ENCODE measurements at regions not wholly inside any gene's neighbourhood (a gene's known extent, or its start where the extent isn't known, plus 50 kb on each side); places are given as distances from the start of the nearest gene placed in this dataset.
"Not testable (repeated sequence)": the region's sequence is repeated elsewhere in the genome, so short reads cannot be mapped to it uniquely, and the experiment has no call there.

DNA sequence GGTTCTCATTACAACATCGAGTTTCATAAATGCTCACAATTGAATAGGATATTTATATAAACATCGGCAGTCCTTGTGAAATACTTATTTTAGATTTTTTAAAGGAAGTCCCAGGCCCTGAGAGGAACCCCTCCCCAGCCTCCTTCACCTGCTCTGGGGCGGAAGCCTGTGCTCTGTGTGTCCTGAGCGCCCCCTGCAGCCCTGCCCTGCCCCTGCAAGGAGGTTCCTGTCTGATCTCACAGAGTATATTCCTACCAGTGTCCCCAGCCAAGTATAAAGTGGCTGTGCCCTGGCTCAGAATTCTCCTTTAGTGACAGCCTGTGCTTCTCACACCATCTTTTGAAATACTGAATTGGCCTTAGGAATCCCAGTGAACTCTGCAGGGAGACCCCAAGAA lies 659.5 kb downstream of the TMEM121 start:
- DNase-seq (ENCODE audit: insufficient read length, low spot score) (no peak), FAIRE-seq (no peak)
- TF ChIP-seq, protein P1, sequence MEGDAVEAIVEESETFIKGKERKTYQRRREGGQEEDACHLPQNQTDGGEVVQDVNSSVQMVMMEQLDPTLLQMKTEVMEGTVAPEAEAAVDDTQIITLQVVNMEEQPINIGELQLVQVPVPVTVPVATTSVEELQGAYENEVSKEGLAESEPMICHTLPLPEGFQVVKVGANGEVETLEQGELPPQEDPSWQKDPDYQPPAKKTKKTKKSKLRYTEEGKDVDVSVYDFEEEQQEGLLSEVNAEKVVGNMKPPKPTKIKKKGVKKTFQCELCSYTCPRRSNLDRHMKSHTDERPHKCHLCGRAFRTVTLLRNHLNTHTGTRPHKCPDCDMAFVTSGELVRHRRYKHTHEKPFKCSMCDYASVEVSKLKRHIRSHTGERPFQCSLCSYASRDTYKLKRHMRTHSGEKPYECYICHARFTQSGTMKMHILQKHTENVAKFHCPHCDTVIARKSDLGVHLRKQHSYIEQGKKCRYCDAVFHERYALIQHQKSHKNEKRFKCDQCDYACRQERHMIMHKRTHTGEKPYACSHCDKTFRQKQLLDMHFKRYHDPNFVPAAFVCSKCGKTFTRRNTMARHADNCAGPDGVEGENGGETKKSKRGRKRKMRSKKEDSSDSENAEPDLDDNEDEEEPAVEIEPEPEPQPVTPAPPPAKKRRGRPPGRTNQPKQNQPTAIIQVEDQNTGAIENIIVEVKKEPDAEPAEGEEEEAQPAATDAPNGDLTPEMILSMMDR (IDR thresholded peaks at IDR 0.05; ENCODE audit: insufficient read depth, missing control alignments): no peak

DNA sequence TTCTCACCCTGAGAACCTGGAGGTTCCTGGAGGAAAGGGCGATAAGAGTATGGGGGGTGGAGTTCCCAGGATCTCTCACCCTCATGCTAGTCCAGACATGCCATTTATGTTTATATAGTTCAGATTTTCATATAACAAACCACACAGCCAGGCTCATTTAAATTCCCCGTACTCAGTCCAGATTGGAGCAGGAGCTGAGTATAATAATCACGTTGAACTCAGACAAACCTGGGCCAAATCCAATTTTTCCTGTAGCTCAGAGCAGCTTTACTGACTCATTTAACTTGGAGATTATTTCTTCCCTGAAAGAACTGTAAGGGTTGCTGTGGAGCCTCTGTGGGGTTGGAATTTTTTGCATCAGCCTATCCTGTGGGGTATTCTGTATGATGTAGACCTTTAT lies 660.8 kb downstream of the TMEM121 start:
- FAIRE-seq (no peak), DNase-seq (ENCODE audit: insufficient read length, low spot score) (no peak)
- TF ChIP-seq, protein P1 (IDR thresholded peaks at IDR 0.05; ENCODE audit: insufficient read depth, missing control alignments): no peak

DNA sequence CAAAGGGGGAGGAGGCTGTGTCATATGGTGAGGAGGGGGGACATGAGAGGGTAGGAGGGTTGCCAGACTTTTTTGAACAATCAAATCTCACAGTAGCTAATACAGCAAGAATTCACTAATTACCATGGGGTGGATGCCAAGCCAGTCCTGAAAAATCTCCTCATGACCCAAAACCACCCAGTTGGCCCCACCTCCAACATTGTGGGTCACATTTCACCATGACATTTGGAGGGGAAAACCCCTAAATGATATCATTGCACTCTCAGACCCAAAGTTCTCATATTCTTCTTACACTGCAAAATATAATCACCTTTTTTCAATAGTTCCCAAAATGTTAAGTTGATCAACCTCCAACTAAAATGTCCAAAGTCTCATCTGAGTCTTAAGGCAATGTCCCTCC lies 666.3 kb downstream of the TMEM121 start:
- FAIRE-seq; DNase-seq (ENCODE audit: insufficient read length, low spot score): not testable (repeated sequence)

DNA sequence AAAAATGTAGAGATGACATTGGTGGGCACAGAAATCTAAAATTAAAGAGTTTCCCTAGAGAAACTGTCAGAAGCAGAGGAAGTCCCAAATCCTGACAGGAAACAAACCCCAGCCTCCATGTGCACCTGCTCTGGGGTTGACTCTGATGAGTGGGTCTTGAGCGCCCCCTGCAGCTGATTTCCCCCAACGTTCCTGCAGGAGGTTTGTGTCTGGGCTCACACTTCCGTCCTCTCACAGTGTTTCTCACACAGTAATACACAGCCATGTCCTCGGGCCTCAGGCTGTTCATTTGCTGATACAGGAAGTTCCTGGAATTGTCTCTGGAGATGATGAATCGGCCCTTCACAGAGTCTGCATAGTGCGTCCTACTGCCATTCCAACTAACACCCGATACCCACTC lies 670.1 kb downstream of the TMEM121 start:
- not testable (repeated sequence) for DNase-seq (ENCODE audit: insufficient read length, low spot score); FAIRE-seq

DNA sequence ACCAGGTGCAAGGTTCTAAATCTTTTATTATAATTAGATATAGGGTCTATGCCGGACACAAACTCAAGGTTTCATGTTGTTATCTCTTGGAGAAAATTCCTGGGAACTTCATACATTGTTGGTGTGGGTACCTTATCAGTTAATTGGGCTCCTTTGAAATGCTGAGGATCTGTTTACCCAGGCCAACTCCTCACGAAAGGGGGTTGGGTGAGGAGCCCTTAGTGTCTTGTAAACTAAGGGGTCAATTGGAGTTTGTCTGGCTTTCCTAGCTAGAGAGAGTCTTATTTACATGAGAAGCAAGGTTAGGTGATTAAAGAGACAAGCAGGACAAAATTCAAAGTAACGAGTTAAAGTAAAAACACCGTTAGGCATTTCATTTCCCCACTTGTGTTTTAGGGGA lies 670.9 kb downstream of the TMEM121 start:
- not testable (repeated sequence) for FAIRE-seq; DNase-seq (ENCODE audit: insufficient read length, low spot score)

DNA sequence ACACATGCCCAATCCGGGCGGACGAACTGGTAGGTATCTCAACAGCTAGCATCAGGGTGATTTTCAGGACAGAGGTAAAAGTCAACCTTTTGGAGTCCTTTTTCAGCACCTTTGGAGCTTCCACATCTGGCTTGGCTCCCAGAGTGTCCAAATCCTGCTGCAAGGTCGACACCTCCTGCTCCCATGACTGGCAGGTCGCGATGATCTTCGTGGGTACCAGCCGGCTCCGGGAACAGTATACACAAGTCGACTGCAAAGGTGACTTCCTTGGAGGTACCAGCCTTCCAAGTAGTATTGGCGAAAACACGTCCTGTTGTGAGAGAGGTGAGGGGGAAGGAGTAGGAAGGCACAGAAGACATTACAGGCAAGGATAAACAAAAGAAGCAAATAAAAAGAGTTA lies 672.7 kb downstream of the TMEM121 start:
- FAIRE-seq (no peak), DNase-seq (ENCODE audit: insufficient read length, low spot score) (no peak)
- TF ChIP-seq, protein P1 (IDR thresholded peaks at IDR 0.05; ENCODE audit: insufficient read depth, missing control alignments): no peak

DNA sequence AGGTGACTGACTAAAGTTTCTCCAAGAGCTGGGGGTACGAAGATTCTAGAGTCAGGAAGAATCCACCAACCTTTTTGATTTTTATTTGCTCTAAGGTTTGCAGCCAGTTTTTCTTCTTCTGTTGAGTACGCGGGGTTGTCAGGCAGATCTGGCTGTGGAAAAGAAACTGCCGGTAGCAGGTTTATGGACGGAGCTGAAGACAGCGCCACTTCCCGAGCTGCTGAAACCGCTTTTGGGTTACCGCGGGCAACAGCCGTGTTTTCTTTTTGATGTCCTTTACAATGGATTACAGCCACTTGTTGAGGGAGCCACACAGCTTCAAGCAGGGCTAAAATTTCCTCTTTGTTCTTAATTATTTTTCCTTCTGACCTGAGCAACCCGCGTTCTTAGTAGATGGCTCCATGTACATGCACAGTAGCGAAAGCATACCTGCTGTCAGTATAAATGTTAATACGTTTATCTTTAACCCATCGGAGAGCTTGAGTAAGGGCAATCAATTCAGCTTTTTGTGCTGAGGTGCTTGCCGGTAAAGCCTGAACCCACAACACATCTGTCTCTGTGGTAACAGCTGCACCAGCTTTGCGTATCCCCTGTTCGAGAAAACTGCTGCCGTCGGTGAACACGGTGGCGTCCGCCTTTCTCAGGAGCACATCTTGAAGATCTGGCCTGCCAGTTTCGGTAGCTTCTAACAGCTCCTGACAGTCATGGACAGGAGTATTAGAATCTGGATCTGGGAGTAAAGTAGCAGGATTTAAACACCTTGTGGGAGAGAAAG lies 674.3 kb downstream of the TMEM121 start:
- FAIRE-seq (no peak), DNase-seq (ENCODE audit: insufficient read length, low spot score) (no peak)
- TF ChIP-seq, protein P1 (IDR thresholded peaks at IDR 0.05; ENCODE audit: insufficient read depth, missing control alignments): no peak

DNA sequence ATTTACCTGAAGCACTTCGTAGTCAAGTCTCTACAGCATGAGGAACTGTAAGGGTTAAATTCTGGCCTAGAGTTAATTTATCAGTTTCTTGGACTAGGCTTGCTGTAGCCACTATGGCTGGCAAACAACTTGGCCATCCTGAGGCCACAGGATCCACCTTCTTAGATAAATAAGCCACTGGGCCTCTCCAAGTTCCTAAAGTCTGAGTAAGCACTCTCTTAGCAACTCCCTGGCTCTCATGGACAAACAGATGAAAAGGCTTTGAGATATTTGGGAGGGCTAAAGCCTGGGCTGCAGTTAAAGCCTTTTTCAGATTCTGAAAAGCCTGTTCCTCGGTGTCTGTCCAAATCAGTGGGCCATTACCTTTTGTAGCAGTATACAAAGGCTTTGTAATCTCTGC lies 675.0 kb downstream of the TMEM121 start:
- DNase-seq (ENCODE audit: insufficient read length, low spot score) (no peak), FAIRE-seq (no peak)
- TF ChIP-seq, protein P1 (IDR thresholded peaks at IDR 0.05; ENCODE audit: insufficient read depth, missing control alignments): no peak

DNA sequence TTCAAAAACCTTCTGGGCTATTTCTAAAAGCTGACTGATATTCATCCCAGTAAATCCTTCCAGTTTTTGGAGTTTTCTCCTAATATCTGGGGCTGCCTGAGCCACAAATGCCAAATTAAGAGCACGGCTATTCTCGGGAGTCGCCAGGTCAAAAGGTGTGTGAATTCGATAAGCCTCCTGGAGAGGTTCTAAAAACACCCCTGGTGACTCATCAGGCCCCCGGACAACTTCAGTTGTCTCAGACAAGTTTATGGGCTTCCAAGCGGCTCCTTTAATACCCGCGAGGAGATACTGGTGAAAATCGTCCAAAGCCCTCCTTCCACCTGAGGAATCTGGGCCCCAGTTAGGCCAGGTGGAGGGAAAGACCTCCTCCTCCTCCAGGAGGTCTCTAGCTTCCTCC lies 677.1 kb downstream of the TMEM121 start:
- DNase-seq (ENCODE audit: insufficient read length, low spot score) (no peak), FAIRE-seq (no peak)
- TF ChIP-seq, protein P1 (IDR thresholded peaks at IDR 0.05; ENCODE audit: insufficient read depth, missing control alignments): no peak
